Activated CD8-positive, alpha-beta memory T cell treated with anti-CD3 and anti-CD28 coated beads, Interleukin-2, amount 50 U/mL, for 48 hours (primary cell): ENCODE measurements at regions not wholly inside any gene's neighbourhood (a gene's known extent, or its start where the extent isn't known, plus 50 kb on each side); places are given as distances from the start of the nearest gene placed in this dataset.

ENCODE experiments used
- DNase-seq: peaks from one replicate; pipeline ENCODE4 v3.0.0-alpha.2; 2020

- DNase-seq: peak; percentile 34
These were observed 364.1 kb upstream of the SFSWAP start for GRCh38 chr12:131346555-131347344.

- peak; percentile 18 for DNase-seq
These were observed 363.6 kb upstream of the SFSWAP start for GRCh38 chr12:131347345-131347714.

GRCh38 chr12:131347732-131348131 is 363.2 kb upstream of the SFSWAP start:
- no peak for DNase-seq

- no peak for DNase-seq
These were observed 362.7 kb upstream of the SFSWAP start for GRCh38 chr12:131348231-131348630.

GRCh38 chr12:131348646-131349045 is 362.2 kb upstream of the SFSWAP start:
- no peak for DNase-seq

DNA sequence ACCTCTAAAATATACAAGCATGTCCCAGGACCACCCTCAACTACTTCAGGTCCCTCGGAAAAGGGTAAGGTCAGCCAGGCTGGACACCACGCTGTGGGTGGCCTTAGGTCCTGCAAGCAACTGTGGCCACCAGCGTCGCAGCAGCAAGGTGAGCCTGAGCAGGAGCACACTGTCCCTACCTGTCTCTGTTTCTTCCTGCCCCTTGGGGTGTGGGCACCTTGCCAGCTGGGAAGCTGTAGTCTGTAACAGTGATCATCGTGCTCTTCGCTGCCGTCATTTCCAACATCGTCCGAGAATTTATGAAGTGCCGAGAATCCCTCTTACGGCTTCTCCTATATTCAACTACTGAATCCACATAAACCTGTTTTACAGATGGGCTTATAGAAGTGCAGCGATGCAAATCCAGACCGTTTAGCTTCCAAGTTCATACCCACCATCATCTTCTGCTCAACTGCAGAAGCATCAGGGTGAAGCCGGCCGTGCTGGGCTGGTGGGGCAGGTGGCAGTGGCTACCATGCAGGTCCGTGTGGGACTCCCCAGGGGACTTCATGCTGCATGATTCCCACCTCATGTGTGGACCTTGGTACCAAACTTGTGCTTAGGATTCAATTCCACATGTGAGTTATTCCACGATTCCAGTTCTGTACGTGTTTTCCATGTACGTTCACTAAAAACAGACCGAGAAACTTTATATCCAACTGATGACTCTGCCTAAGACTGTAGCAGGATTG is 361.3 kb upstream of the SFSWAP start:
- no peak for DNase-seq

DNA sequence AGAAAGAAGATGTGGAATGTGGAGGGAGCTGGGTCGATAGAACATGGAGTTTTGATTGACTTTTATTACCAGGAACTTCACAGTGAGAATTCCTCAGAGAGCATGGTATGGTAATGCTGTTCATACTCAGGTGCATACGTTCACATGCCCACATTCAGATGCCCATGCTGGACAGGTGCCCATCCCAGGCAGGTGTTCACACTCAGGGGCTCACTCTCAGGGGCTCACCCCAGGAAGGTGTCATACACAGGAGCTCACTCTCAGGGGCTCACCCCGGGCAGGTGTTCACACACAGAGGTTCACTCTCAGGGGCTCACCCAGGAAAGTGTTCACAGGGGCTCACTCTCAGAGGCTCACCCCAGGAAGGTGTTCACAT is 360.0 kb upstream of the SFSWAP start:
- no peak for DNase-seq

GRCh38 chr12:131351319-131352028 is 359.4 kb upstream of the SFSWAP start:
- no peak for DNase-seq

DNA sequence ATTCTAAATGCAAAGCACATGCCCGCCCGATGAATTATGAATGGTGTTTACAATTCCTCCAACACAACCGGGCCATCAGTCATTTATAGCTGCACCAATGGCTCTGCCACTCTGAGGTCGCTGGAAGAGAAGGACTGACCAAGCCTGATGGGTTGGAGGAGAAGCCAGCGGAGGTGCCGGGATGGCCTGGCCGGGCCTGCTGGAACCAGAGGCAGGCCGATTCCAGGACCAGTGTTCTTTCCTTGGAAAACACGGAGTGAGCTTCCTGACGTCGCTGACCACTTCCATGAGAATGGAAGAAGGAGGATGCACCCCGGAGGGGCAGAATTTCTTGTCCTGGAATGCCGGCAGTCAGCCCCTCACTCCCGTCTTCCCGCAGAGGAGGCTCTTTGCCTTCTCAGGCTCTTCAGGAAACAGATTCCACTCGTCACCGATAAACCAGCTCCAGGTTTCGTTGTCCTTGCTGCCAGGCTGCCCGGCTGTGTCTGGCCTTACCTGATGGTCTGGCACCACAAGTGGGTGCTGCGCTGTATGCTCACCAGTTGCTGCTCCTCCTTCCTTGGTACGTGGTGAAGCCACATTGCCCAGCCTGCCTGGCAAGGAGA is 358.5 kb upstream of the SFSWAP start:
- no peak for DNase-seq

DNA sequence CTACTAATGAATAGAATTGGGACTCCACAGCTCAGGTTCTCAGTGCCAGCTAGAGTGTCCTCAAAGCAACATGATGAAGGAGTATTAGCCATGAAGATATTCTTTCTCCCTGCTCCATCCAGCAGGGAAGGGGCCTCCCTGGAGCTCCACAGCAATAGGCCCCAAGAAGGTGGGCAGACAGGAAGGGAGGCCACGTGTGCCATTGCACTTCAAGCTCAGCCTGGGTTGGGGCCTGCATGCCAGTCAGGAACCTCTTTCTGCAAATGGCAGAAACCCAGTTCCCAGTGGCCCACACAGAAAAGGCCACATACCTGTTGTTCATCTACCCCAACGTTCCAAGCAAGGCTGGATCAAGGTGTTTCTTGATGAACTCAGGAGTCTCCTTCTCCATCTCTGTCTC is 357.5 kb upstream of the SFSWAP start:
- DNase-seq: no peak

DNA sequence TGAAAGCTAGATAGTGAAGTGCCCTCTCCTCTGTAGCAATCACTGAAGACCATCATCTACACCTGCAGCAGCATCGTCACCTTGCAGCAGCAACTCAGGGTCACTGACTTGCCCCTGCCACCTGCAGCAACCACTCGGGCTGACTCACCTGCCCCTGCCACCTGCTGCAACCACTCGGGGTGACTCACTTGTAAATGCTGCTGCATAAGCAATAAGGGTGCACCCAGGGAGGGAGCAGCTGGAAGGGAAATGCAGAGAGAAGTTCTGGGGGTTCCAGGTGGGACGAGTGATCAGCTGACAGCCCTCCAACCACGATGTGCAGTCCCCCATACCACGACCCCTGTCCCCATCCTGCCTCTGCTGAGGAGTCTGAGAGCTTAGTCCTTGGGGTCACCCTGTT is 357.1 kb upstream of the SFSWAP start:
- DNase-seq: no peak

DNA sequence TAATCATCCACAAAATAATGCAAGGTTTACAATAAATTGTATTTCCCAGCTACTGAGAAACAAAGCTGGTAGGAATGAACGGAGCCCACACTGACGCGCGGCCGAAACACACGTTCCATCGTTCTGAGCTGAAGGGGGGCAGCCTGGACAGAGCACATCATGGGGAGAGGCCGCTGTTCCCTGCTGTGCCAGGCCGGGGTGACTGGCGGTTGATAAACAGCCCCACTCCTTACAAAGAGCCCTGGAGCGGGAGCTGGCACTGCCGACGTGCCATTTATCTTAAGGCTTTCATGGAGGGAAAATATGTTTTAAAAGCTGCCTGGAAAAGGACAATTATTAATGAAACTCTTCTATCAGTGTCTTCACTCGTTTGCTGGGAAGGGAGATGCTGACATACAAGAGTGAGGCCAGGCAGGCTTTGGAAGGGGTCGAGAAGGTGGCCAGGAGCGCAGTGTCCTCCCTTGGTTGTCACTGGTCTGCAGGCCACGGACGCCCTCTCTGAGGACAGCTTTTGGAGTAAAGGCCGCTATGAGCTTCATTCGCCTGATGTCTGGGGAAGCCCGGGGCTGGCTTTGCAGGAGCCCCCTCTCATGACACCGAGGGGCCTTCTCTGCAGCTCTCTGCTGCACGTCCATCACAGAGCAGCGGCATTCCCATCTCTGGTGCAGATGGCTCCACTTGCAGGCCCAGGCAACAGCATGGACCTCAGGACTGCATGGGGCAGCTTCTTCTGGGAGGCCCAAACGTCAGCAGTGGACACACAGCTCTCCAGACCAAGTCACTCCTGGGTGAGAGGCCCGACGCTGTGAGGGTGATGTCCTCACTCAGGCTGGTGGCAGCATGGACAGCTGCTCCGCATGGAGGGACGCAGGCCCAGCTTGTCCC is 355.3 kb upstream of the SFSWAP start:
- no peak for DNase-seq

DNA sequence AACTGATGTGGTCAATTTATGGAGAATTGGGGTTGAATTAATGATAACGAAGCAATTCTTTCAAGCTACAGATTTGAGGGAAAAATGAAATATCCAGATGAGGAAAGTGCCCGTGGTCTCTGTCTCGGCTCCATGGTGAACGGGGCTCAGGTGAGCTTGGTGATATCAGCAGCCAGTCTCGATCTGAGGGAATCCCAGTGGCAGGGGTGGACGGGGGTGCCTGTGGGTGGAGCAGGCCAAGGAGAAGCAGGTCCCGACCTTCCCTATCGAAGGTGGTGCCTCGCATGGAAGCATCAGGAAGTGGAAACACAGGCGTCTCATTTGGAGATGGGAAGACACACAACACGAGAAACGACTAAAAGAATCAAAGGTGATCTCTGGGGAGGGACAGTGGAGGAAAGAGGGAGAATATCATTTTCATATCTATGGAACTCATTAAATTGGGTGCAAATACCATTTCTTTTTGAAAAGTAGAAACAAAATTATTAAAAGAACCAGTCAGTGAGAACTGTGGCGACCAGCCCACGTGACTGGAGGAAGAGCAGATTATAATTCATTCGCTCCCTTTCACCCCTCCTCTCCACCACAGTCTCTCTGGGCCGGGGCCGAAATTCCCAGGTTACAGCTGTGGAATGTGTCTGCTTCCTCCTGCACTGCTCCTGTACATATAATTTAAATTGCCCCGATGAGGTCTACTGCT is 354.3 kb upstream of the SFSWAP start:
- DNase-seq: no peak

GRCh38 chr12:131357185-131357747 is 353.6 kb upstream of the SFSWAP start:
- no peak for DNase-seq

DNA sequence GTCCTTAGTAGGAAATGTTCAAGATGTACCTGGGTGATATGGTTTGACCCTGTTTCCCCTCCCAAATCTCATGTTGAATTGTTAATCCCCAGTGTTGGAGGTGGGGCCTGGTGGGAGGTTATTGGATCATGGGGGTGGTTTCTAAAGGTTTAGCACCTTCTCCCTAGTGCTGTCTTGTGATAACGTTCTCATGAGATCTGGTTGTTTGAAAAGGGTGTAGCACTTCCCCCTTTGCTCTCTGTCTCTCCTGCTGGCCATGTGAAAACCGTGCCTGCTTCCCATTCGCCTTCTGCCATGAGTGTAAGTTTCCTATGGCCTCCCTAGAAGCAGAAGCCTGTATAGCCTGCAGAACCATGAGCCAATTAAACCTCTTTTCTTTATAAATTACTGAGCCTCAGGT is 353.0 kb upstream of the SFSWAP start:
- no peak for DNase-seq

DNA sequence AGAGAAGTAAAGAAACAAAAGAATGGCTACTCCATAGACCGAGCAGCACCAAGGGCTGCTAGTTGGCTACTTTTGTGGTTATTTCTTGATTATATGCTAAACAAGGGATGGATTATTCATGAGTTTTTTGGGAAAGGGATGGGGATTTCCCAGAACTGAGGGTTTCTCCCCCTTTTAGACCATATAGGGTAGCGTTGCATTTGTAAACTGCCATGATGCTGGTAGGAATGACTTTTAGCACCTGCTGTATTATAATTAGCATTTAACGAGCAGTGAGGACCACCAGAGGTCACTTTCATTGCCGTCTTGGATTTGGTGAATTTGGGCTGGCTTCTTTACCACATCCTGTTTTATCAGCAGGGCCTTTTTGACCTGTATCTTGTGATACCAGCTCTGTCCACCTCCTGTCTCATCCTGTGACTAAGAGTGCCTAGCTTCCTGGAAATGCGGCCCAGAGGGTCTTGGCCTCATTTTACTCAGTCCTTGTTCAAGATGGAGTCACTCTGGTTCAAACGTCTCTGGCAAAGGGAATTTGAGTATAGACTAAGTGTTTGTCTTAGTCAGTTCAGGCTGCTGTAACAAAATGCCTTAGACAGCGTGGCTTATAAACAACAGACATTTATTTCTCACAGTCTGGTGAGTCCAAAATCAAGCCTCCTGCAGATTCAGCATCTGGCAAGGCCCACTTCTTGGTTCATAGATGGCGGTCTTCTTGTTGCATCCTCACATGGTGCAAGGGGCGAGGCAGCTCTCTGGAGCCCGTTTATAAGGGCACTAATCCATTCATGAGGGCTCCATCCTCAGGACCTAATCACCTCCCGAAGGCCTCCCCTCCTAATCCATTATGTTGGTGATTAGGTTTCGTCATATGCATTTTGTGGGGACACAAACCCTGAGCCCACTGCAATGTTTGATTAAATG is 348.3 kb upstream of the SFSWAP start:
- DNase-seq: no peak

DNA sequence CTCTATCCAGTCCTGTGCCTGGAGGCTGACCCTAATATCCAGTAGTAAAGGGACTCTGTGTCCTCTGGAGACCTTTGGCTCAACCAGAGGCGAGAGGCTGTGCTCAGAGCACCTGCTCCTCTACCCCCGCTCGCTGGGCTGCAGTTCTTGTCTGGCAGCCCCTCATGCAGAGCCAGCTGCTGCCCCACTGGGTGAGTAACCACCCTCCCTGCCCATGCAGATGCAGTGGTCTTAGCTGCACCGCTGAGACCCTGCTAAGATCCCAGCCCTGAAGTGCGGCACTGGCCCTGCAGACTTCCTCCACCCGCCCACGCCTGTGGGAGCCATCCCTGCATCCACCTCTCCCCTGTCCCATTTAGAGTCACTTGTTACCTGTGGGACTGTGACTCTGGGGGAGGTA is 347.5 kb upstream of the SFSWAP start:
- DNase-seq: no peak

DNA sequence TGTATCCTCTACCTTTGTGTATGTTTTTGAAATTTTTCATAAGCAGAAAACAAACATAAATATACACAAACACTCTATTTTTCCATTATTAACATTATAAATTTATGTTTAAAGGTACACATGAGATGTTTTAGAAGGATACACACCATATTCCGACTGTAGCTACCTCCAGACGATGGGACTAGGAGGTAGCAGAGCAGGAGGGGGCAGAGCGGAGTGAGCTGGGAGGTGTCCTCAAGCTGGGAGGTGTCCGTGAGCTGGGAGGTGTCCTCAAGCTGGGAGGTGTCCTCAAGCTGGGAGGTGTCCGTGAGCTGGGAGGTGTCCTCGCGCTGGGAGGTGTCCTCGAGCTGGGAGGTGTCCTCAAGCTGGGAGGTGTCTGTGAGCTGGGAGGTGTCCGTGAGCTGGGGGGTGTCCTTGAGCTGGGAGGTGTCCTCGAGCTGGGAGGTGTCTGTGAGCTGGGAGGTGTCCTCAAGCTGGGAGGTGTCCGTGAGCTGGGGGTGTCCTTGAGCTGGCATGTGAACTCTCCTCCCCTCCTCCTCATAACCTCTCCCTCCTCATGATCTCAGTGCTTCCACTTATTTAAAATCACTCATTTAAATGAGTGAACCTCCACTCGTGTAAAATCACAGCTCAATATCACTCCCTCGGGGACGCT is 346.9 kb upstream of the SFSWAP start:
- no peak for DNase-seq

DNA sequence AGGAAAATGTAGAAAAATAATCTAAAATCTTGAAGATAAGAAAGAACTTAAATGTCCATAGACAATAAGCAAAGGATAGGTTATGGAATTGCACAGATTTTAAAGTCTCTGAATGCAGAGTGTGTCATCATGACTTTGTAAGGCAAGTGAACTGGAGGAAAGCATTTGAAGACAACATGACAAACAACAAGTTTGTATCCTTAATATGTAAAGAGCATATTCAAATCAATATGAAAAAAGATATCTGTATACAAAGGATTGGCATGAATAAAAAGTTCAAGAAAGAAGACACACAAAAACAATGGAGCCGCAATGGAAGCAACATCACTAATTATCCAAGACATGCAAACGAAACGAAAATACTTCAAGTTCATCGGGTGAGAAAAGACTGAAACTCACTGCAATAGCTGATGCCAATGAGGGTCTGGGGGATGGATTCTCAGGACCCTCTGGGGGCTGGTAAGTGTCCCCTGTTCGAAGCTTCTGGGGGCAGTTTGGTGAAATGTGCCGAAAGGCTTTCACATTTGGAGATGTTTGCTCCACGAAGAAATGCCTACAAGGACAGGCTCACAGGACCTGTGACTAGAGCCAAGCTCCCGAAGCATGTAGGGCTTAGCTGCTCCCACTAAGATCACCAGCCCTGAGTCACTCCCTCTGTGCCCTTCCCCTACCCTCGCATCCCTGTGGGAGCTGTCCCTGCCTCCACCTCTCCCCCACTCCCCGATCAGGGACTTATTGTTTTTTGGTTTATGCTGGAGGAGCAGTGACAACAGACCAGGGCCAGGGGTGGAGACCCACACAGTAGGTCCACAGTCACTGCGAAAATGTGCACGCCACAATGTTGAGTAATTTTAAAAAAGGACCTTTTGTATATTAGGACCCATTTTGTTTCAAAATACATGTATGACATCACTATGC is 345.7 kb upstream of the SFSWAP start:
- no peak for DNase-seq
